ENCODE measurements at regions not wholly inside any gene's neighbourhood (a gene's known extent, or its start where the extent isn't known, plus 50 kb on each side); places are given as distances from the start of the nearest gene placed in this dataset.

DNA sequence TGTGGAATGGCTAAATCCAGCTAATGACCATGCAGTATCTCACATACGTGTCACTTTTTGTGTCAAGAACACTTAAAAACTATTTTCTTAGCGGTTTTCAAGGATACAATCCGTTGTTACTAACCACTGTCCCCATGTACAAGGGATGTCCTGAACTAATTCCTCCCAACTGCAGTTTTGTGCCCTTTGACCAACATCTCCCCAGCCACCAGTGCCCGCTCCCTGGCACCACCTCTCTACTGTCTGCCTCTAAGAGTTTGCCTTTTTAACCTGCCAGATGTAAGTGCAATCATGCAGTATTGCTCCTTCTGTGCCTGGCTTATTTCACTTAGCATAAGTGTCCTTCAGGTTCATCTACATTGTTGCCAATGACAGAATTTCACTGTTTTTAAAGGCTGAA lies 315.7 kb downstream of the TMEM121 start:
- Histone ChIP-seq H3K27me3 (ENCODE audit: low read depth) (no peaks in the 10 kb centered on the region), H3K9me3 (no peaks in the 10 kb centered on the region), H3K27ac (no peak overlapping the region), H3K4me1 (no peaks in the 10 kb centered on the region), H3K4me3 (no peak overlapping the region), H3K36me3 (no peaks in the 10 kb centered on the region)
- intact Hi-C loops (cut with DNase I), result no loop called here
- no peak for DNase-seq
- TF ChIP-seq, protein P1, sequence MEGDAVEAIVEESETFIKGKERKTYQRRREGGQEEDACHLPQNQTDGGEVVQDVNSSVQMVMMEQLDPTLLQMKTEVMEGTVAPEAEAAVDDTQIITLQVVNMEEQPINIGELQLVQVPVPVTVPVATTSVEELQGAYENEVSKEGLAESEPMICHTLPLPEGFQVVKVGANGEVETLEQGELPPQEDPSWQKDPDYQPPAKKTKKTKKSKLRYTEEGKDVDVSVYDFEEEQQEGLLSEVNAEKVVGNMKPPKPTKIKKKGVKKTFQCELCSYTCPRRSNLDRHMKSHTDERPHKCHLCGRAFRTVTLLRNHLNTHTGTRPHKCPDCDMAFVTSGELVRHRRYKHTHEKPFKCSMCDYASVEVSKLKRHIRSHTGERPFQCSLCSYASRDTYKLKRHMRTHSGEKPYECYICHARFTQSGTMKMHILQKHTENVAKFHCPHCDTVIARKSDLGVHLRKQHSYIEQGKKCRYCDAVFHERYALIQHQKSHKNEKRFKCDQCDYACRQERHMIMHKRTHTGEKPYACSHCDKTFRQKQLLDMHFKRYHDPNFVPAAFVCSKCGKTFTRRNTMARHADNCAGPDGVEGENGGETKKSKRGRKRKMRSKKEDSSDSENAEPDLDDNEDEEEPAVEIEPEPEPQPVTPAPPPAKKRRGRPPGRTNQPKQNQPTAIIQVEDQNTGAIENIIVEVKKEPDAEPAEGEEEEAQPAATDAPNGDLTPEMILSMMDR (IDR thresholded peaks at IDR 0.05), result no peak
- no peak for ATAC-seq

DNA sequence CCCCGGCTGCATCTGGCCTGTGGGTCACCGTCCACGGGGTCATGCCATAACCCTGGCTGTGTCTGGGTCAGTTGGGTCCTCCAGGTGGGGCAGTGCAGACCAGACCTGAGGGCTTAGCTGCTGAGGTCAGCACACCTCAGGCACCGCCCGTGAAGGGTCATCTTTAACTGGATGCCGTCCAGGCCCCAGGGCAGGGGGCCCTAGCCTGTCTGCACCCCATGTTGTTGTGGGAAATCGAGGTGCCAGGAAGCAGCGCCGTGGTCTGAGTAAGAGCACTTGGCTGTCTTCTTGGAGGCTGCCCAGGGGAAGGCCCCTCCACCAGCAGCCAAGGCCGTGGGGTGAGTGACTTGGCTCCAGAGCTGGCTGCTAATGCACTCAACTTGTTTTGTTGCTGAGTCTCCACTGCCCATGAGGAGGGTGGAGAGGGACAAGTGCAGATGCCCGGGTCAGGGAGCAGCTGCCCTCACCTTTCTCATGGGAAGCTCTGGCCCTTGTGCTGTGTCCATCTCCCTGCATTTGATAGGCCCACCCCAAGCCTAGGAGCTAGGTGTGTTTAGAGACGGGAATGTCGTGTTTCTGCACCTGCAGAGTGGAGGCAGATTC lies 317.2 kb downstream of the TMEM121 start:
- ATAC-seq (no peak), DNase-seq (no peak)
- no peaks in the 10 kb centered on the region for H3K36me3 ChIP-seq
- H3K27ac ChIP-seq, result no peak overlapping the region
- no peak overlapping the region for H3K4me3 ChIP-seq
- intact Hi-C loops (cut with DNase I), result no loop called here
- no peaks in the 10 kb centered on the region for H3K4me1 ChIP-seq
- TF ChIP-seq, protein P1 (IDR thresholded peaks at IDR 0.05), result no peak
- no peaks in the 10 kb centered on the region for H3K9me3 ChIP-seq
- no peaks in the 10 kb centered on the region for H3K27me3 ChIP-seq (ENCODE audit: low read depth)

DNA sequence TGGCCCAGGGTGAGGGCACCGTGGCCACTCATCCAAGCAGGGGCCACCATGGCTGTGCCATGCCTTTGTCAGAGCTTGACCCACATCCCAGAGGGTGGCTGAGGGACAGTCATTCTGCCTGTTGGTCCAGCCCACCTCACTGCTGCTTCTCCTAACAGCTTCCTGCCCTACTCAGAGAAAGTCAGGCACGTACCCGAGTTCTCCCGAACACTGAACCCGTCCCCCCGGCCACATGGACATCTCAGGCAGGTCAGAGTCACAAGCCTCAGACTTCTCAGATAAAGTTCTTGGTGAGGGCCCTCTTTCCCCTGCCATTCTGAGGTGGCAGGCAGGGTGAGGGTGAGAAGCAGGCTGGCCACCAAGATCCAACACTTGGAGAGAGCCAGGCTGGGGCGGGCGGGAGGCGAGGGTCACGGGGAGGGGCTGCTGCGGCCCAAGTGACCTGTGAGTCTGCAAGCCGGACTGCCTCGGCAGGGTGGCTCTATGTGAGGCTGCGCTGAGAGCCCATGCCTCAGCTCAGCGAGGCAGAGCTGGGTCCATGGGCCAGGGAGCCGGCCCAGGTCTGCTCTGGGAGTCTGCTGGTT lies 317.8 kb downstream of the TMEM121 start:
- Histone ChIP-seq H3K27ac (no peak overlapping the region), H3K9me3 (no peaks in the 10 kb centered on the region), H3K36me3 (no peaks in the 10 kb centered on the region), H3K4me3 (no peak overlapping the region), H3K27me3 (ENCODE audit: low read depth) (no peaks in the 10 kb centered on the region), H3K4me1 (no peaks in the 10 kb centered on the region)
- ATAC-seq, result no peak
- no peak for DNase-seq
- intact Hi-C loops (cut with DNase I), result no loop called here
- TF ChIP-seq, protein P1 (IDR thresholded peaks at IDR 0.05), result no peak

DNA sequence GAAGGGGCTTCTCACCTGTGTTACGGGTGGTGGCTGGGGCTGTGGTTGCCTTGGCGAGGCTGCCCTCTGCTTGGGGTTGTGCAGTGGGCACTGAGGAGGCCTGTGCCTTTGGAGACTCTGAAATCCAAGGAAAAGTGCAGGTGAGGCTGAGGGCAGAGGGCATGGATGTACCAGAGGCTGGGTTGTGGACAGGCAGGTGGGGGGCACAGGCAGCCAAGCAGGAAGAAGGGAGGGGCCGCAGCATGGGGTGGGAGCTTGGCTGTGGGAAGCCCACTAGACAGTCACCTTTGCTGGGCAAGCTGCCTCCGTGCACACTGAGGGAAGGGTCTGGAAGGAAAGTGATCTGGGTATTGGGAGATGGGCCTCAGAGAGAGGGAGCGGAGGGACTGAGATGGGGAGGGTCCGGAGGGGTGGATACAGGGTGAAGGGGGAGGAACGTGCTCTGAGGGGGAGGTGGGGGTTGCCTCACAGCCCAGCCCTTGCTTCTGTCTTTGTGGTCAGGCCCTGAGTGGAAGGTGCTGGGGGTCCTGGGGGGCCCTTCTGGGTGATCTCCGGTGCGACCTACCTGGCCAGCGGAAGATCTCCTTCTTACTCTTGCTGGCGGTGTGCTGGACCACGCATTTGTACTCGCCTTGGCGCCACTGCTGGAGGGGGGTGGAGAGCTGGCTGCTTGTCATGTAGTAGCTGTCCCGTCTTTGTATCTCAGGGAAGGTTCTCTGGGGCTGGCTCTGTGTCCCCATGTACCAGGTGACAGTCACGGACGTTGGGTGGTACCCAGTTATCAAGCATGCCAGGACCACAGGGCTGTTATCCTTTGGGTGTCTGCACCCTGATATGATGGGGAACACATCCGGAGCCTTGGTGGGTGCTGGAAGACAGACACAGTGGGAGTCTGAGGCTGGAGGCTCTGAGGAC lies 318.7 kb downstream of the TMEM121 start:
- Histone ChIP-seq H3K4me1 (no peaks in the 10 kb centered on the region), H3K4me3 (no peak overlapping the region), H3K27me3 (ENCODE audit: low read depth) (no peaks in the 10 kb centered on the region), H3K36me3 (no peaks in the 10 kb centered on the region), H3K9me3 (no peaks in the 10 kb centered on the region), H3K27ac (no peak overlapping the region)
- TF ChIP-seq, protein P1 (IDR thresholded peaks at IDR 0.05), result no peak
- DNase-seq (no peak), ATAC-seq (no peak)
- intact Hi-C loops (cut with DNase I), result no loop called here

DNA sequence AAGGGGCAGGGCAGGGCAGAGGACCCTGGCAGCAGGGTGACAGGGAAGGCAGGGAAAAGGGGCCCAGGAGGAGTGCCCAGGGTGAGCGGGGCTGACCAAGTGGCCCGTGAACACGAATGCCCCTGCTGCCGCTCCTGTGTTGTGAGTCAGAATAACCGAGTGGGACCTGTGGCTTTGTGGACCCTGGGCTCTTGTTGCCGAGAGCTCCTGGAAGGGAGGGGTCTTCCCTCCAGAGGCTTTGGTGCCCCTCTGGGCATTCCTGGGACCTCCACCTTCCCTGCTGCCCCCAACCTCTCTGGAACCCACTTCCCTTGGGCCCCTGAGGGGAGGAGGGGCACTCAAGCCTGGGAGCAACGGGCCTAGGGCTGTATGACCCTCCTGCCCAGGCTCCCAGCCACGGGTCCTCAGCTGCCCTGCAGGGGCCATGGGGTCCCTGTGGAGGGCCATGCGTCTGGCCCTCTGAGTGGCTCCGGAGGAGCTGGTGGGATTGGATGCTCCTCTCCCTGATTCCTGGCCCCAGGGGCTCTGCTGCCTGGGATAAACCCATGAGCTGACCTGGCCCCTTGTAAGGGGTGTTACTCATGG lies 319.4 kb downstream of the TMEM121 start:
- ATAC-seq (no peak), DNase-seq (no peak)
- Histone ChIP-seq H3K4me3 (no peak overlapping the region), H3K27me3 (ENCODE audit: low read depth) (no peaks in the 10 kb centered on the region), H3K36me3 (no peaks in the 10 kb centered on the region), H3K27ac (no peak overlapping the region), H3K9me3 (no peaks in the 10 kb centered on the region), H3K4me1 (no peaks in the 10 kb centered on the region)
- intact Hi-C loops (cut with DNase I), result no loop called here
- TF ChIP-seq, protein P1 (IDR thresholded peaks at IDR 0.05), result no peak

All from lower lobe of right lung (tissue), 2 donors.